ENCODE measurements at regions not wholly inside any gene's neighbourhood (a gene's known extent, or its start where the extent isn't known, plus 50 kb on each side); places are given as distances from the start of the nearest gene placed in this dataset.

- TF ChIP-seq CTCF (conservative IDR thresholded peaks at IDR 0.05; ENCODE audit: low read length) (no peak), EZH2phosphoT487 (IDR thresholded peaks at IDR 0.05; ENCODE audit: borderline replicate concordance, low read depth, low read length) (no peak)
These were observed 1249.0 kb upstream of the FAM98A start for GRCh38 chr2:34848132-34848531.

Measured in OCI-LY7 (cell line).